DOHH2 (cell line): ENCODE measurements at regions not wholly inside any gene's neighbourhood (a gene's known extent, or its start where the extent isn't known, plus 50 kb on each side); places are given as distances from the start of the nearest gene placed in this dataset.

Source experiments
- EZH2phosphoT487 ChIP-seq: fragments of 200-600 bp; sonication (generic); IDR thresholded peaks from 2 replicates; pipeline ENCODE4 v1.6.1; 2017; ENCODE audit warnings: borderline replicate concordance, mild to moderate bottlenecking, antibody characterized with exemption, low read length, moderate library complexity, mixed read lengths
- TF ChIP-seq, protein P1 (sequence below): fragments of 200-600 bp; sonication (generic); IDR thresholded peaks from one replicate; pipeline ENCODE4 v1.5.1; 2014; ENCODE audit warnings: antibody characterized with exemption, mild to moderate bottlenecking, low read depth, low read length; ENCODE audit not compliant: poor library complexity, severe bottlenecking

DNA sequence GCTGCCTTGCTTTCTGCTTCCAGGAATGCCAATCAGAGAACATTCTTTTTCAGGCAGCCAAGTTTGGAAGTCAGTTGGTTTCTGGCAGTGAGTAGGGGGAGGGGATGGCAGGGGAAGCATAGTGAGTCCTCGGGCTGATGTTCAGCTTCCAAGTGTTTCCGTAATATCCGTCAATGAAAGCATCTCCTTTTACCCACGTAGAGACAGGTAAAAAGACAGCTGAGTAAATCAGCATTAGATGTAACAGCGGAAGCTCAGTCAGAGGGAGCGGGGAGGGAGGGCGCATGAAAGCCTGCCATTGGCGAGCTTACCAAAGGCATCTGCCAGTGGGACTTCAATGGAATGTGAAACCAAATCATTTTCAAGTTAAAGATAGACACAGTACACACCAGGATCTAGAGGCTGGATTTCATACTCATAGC is 117.1 kb upstream of the DTNA start:
- TF ChIP-seq, protein P1, sequence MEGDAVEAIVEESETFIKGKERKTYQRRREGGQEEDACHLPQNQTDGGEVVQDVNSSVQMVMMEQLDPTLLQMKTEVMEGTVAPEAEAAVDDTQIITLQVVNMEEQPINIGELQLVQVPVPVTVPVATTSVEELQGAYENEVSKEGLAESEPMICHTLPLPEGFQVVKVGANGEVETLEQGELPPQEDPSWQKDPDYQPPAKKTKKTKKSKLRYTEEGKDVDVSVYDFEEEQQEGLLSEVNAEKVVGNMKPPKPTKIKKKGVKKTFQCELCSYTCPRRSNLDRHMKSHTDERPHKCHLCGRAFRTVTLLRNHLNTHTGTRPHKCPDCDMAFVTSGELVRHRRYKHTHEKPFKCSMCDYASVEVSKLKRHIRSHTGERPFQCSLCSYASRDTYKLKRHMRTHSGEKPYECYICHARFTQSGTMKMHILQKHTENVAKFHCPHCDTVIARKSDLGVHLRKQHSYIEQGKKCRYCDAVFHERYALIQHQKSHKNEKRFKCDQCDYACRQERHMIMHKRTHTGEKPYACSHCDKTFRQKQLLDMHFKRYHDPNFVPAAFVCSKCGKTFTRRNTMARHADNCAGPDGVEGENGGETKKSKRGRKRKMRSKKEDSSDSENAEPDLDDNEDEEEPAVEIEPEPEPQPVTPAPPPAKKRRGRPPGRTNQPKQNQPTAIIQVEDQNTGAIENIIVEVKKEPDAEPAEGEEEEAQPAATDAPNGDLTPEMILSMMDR = no peak
- TF ChIP-seq EZH2phosphoT487 = no peak
